WTC11 (cell line): ENCODE measurements at regions not wholly inside any gene's neighbourhood (a gene's known extent, or its start where the extent isn't known, plus 50 kb on each side); places are given as distances from the start of the nearest gene placed in this dataset.

ENCODE experiments used
- CTCF ChIP-seq: fragments of 200-600 bp; IDR thresholded peaks from 2 replicates; pipeline ENCODE4 v1.8.0; 2022; ENCODE audit warnings: antibody characterized with exemption
- E2F4 ChIP-seq: sonication (generic); formaldehyde crosslinking; IDR thresholded peaks from 2 replicates; pipeline ENCODE4 v1.8.1; 2022; ENCODE audit warnings: low read depth, mild to moderate bottlenecking, moderate library complexity, missing genetic modification reagents, borderline replicate concordance
- FOXJ3 ChIP-seq: sonication (generic); formaldehyde crosslinking; IDR thresholded peaks from 2 replicates; pipeline ENCODE4 v1.9.0; 2021; ENCODE audit warnings: missing genetic modification reagents, mild to moderate bottlenecking, borderline replicate concordance
- HMGXB4 ChIP-seq: sonication (generic); formaldehyde crosslinking; IDR thresholded peaks from 2 replicates; pipeline ENCODE4 v1.8.1; 2023; ENCODE audit warnings: mild to moderate bottlenecking, moderate library complexity, missing genetic modification reagents
- MYBL2 ChIP-seq: sonication (generic); formaldehyde crosslinking; IDR thresholded peaks from 2 replicates; pipeline ENCODE4 v1.8.1; 2023; ENCODE audit warnings: mild to moderate bottlenecking, moderate library complexity, missing genetic modification reagents
- NFYB ChIP-seq: sonication (generic); formaldehyde crosslinking; conservative IDR thresholded peaks from 2 replicates; pipeline ENCODE4 v1.8.0; 2022; ENCODE audit warnings: low read depth, missing genetic modification reagents
- STAT6 ChIP-seq: sonication (generic); formaldehyde crosslinking; conservative IDR thresholded peaks from 2 replicates; pipeline ENCODE4 v1.8.1; 2023; ENCODE audit warnings: mild to moderate bottlenecking, low read depth, missing genetic modification reagents, moderate library complexity
- TEAD1 ChIP-seq: sonication (generic); formaldehyde crosslinking; IDR thresholded peaks from 2 replicates; pipeline ENCODE4 v1.8.0; 2022; ENCODE audit warnings: mild to moderate bottlenecking, missing genetic modification reagents

GRCh38 chr4:30968926-30969325, 248.8 kb downstream of the PCDH7 start:
- TF ChIP-seq FOXJ3 (no peak), CTCF (no peak), E2F4 (CRISPR knock-in tag) (no peak), MYBL2 (CRISPR knock-in tag) (no peak), TEAD1 (no peak), HMGXB4 (CRISPR knock-in tag) (no peak), NFYB (CRISPR knock-in tag) (no peak), STAT6 (CRISPR knock-in tag) (no peak)
